HG02981 (cell line): ENCODE measurements at regions not wholly inside any gene's neighbourhood (a gene's known extent, or its start where the extent isn't known, plus 50 kb on each side); places are given as distances from the start of the nearest gene placed in this dataset.
"Not testable (repeated sequence)": the region's sequence is repeated elsewhere in the genome, so short reads cannot be mapped to it uniquely, and the experiment has no call there.

Experiments
- ATAC-seq: cut with Tn5 transposase; IDR thresholded peaks from one replicate; pipeline ENCODE4 v1.9.1; 2021; ENCODE audit warnings: mild to moderate bottlenecking, moderate library complexity; ENCODE audit not compliant: unreplicated experiment

GRCh38 chr17:72175787-72176515 is 55.1 kb downstream of the SOX9 start:
- ATAC-seq, result no peak

GRCh38 chr17:72176516-72176851 is 55.7 kb downstream of the SOX9 start:
- ATAC-seq, result no peak

- ATAC-seq, result no peak
Observed at GRCh38 chr17:72176951-72177660, 56.3 kb downstream of the SOX9 start.

GRCh38 chr17:72177738-72178137 is 56.9 kb downstream of the SOX9 start:
- ATAC-seq, result no peak

GRCh38 chr17:72182371-72182873 is 61.6 kb downstream of the SOX9 start:
- no peak for ATAC-seq

GRCh38 chr17:72183194-72183685 is 62.4 kb downstream of the SOX9 start:
- no peak for ATAC-seq

GRCh38 chr17:72184805-72185204 is 64.0 kb downstream of the SOX9 start:
- ATAC-seq, result no peak

GRCh38 chr17:72185564-72185963 is 64.7 kb downstream of the SOX9 start:
- no peak for ATAC-seq

GRCh38 chr17:72187556-72187955 is 66.7 kb downstream of the SOX9 start:
- no peak for ATAC-seq

GRCh38 chr17:72188801-72189200 is 68.0 kb downstream of the SOX9 start:
- ATAC-seq, result no peak

GRCh38 chr17:72189768-72190593 is 69.2 kb downstream of the SOX9 start:
- no peak for ATAC-seq

GRCh38 chr17:72191356-72191755 is 70.5 kb downstream of the SOX9 start:
- ATAC-seq, result no peak

- ATAC-seq, result no peak
Observed at GRCh38 chr17:72191921-72192799, 71.3 kb downstream of the SOX9 start.

GRCh38 chr17:72192800-72193192 is 72.0 kb downstream of the SOX9 start:
- ATAC-seq, result no peak

GRCh38 chr17:72193391-72194106 is 72.7 kb downstream of the SOX9 start:
- no peak for ATAC-seq

- not testable (repeated sequence) for ATAC-seq
Observed at GRCh38 chr17:72194107-72194440, 73.3 kb downstream of the SOX9 start.

GRCh38 chr17:72199256-72199655 is 78.4 kb downstream of the SOX9 start:
- no peak for ATAC-seq

GRCh38 chr17:72204742-72205141 is 83.9 kb downstream of the SOX9 start:
- ATAC-seq, result no peak

GRCh38 chr17:72205357-72205756 is 84.5 kb downstream of the SOX9 start:
- no peak for ATAC-seq

GRCh38 chr17:72205822-72206221 is 85.0 kb downstream of the SOX9 start:
- ATAC-seq, result no peak
